Peyer's patch (tissue), 4 donors: ENCODE measurements at regions not wholly inside any gene's neighbourhood (a gene's known extent, or its start where the extent isn't known, plus 50 kb on each side); places are given as distances from the start of the nearest gene placed in this dataset.
"Not testable (repeated sequence)": the region's sequence is repeated elsewhere in the genome, so short reads cannot be mapped to it uniquely, and the experiment has no call there.

Source experiments
- DNase-seq, 3 donors: peaks; one replicate each; pipeline ENCODE4 v3.0.0-alpha.2; 2017 to 2019
- H3K27ac ChIP-seq, 4 donors: fragments of 200-600 bp; sonication (generic); one replicate each; pipeline ENCODE4 v1.5.1; 2016 to 2019
- H3K27me3 ChIP-seq, 2 donors: fragments of 200-600 bp; sonication (generic); one replicate each; pipeline ENCODE4 v1.5.1; 2019
- H3K36me3 ChIP-seq, 3 donors: fragments of 200-600 bp; sonication (generic); one replicate each; pipeline ENCODE4 v1.5.1; 2016 to 2019
- H3K4me1 ChIP-seq, 4 donors: fragments of 200-600 bp; sonication (generic); one replicate each; pipeline ENCODE4 v1.5.1; 2016 to 2019
- H3K4me3 ChIP-seq, 4 donors: fragments of 200-600 bp; sonication (generic); 1 replicate in 3 of 4; 2 replicates in 1 of 4; pipeline ENCODE4 v1.5.1; 2016 to 2019; ENCODE audit warnings: mild to moderate bottlenecking in 1 of 4
- H3K9me3 ChIP-seq, 4 donors: fragments of 200-600 bp; sonication (generic); one replicate each; pipeline ENCODE4 v1.5.1; 2016 to 2019; ENCODE audit warnings: mild to moderate bottlenecking in 1 of 4
- CTCF ChIP-seq, 6 experiments: fragments of 450-650 bp in 4 of 6; fragments of 200-600 bp in 2 of 6; sonication (generic) in 1 of 6; IDR thresholded peaks; one replicate each; pipeline ENCODE4 v1.5.1; 2017 to 2019; ENCODE audit warnings: antibody characterized with exemption in 6 of 6, mild to moderate bottlenecking in 3 of 6, moderate library complexity in 1 of 6
- POLR2A ChIP-seq, 2 donors: fragments of 450-650 bp; IDR thresholded peaks; one replicate each; pipeline ENCODE4 v1.5.1; 2017; ENCODE audit warnings: antibody characterized with exemption in 2 of 2, mild to moderate bottlenecking in 2 of 2, moderate library complexity in 2 of 2

DNA sequence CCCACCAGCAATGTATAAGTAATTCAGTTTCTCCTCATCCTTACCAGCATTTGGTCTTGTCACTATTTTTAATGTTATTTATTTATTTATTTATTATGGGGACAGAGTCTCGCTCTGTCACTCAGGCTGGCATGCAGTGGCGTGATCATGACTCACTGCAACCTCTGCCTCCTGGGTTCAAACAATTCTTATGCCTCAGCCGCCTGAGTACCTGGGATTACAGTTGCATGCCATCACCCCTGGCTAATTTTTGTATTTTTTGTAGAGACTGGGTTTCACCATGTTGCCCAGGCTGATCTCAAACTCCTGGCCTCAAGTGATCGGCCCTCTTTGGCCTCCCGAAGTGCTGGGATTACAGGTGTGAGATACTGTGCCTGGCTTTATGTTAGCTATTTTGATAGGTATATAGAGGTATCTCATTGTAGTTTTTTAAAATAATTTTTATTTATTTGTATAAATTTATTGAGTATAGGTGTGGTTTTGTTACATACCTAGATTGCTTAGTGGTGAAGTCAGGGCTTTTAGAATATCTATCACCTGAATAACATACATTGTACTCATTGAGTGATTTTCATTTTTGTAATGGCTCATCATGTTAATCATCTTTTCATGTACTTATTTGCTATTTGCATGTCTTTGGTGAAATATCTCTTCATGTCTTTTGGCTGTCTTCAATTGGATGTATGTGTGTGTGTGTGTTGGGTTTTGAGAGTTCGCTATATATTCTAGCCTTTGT lies 53.3 kb downstream of the TANC2 start:
- Histone ChIP-seq H3K9me3 (no peaks in the 10 kb centered on the region), H3K27me3 (no peaks in the 10 kb centered on the region), H3K4me3 (no peak overlapping the region), H3K27ac (no peak overlapping the region), H3K36me3 (no peaks in the 10 kb centered on the region), H3K4me1 (no peaks in the 10 kb centered on the region)
- TF ChIP-seq POLR2A (IDR thresholded peaks at IDR 0.05) (no peak), CTCF (IDR thresholded peaks at IDR 0.05) (no peak)
- DNase-seq, result no peak

GRCh38 chr17:63022567-63022966 lies 56.5 kb downstream of the TANC2 start:
- no peak for TF ChIP-seq CTCF (IDR thresholded peaks at IDR 0.05)
- TF ChIP-seq POLR2A (IDR thresholded peaks at IDR 0.05), result no peak

DNA sequence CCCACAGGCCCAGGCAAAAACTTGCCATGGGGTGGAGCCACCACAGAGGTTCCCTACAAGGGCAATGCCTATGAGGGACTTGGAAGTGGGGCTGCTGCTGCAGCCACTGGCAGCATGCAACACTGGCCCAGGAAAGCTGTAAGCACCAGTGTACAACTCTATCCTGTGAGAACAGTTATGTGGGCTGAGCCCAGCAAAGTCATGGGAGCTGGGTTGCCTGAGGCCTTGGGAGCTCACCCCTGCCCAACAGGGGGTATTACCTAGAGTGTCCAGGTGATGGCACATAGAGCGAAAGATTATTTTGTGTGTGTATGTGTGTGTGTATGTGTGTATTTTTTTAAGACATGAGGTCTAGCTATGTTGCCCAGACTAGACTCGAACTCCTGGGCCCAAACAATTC lies 57.0 kb downstream of the TANC2 start:
- no peak for DNase-seq
- no peak for TF ChIP-seq POLR2A (IDR thresholded peaks at IDR 0.05)
- no peak for TF ChIP-seq CTCF (IDR thresholded peaks at IDR 0.05)
- H3K27me3 ChIP-seq, result no peaks in the 10 kb centered on the region
- H3K9me3 ChIP-seq, result no peaks in the 10 kb centered on the region
- no peak overlapping the region for H3K4me3 ChIP-seq
- H3K4me1 ChIP-seq, result no peaks in the 10 kb centered on the region
- no peak overlapping the region for H3K27ac ChIP-seq
- no peaks in the 10 kb centered on the region for H3K36me3 ChIP-seq

More at GRCh38 chr17:63022567-63022966, 56.5 kb downstream of the TANC2 start:
- no peaks in the 10 kb centered on the region for H3K9me3 ChIP-seq
- no peaks in the 10 kb centered on the region for H3K36me3 ChIP-seq
- H3K4me1 ChIP-seq, result no peaks in the 10 kb centered on the region
- no peak overlapping the region for H3K4me3 ChIP-seq
- DNase-seq, result no peak
- no peaks in the 10 kb centered on the region for H3K27me3 ChIP-seq
- no peak overlapping the region for H3K27ac ChIP-seq

GRCh38 chr17:63024201-63024600 lies 58.2 kb downstream of the TANC2 start:
- H3K27me3 ChIP-seq, result no peaks in the 10 kb centered on the region
- no peaks in the 10 kb centered on the region for H3K9me3 ChIP-seq
- H3K36me3 ChIP-seq, result no peaks in the 10 kb centered on the region
- no peaks in the 10 kb centered on the region for H3K4me1 ChIP-seq
- H3K4me3 ChIP-seq, result no peak overlapping the region
- no peak for TF ChIP-seq POLR2A (IDR thresholded peaks at IDR 0.05)
- TF ChIP-seq CTCF (IDR thresholded peaks at IDR 0.05), result no peak
- no peak overlapping the region for H3K27ac ChIP-seq
- DNase-seq, result no peak

DNA sequence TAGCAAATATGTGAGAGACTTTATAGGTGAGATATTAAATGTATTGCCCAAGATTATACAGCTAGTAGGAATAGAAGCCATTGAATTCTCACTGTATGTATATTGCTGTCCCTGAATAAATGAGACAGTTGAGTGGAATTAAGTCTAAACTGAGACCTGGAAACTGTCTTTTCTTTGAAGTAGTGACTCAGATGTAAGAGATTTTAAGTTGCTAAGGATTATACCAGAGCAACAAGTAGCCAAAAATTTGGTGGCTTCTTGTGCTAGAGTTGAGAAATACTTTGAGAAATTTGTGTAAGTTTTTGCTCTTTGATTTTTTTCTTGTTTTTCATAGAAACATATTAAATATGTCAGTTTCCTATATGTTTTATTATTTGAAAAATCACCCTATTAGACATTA lies 58.7 kb downstream of the TANC2 start:
- Histone ChIP-seq H3K27me3 (no peaks in the 10 kb centered on the region), H3K4me3 (no peak overlapping the region), H3K27ac (no peak overlapping the region), H3K9me3 (no peaks in the 10 kb centered on the region), H3K36me3 (no peaks in the 10 kb centered on the region), H3K4me1 (no peaks in the 10 kb centered on the region)
- no peak for DNase-seq
- TF ChIP-seq POLR2A (IDR thresholded peaks at IDR 0.05) (no peak), CTCF (IDR thresholded peaks at IDR 0.05) (no peak)

DNA sequence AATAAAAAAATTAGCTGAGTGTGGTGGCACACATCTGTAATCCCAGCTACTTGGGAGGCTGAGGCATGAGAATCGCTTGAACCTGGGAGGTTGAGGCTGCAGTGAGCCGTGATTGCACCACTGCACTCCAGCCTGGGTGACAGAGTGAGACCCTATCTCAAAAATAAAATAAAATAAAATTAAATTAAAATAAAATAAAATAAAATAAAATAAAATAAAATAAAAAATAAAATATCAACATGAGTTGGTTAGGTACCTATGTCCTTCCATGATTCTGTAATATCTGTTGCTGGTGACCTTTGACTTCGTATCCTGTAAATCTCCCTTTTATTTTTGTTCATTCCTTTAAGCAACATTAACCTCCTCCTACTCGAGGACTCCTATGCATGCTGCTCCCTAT lies 59.6 kb downstream of the TANC2 start:
- not testable (repeated sequence) for DNase-seq, H3K27ac ChIP-seq, H3K4me1 ChIP-seq, H3K4me3 ChIP-seq, H3K9me3 ChIP-seq, H3K36me3 ChIP-seq, H3K27me3 ChIP-seq
